MG63 (cell line): ENCODE measurements at regions not wholly inside any gene's neighbourhood (a gene's known extent, or its start where the extent isn't known, plus 50 kb on each side); places are given as distances from the start of the nearest gene placed in this dataset.
"Not testable (repeated sequence)": the region's sequence is repeated elsewhere in the genome, so short reads cannot be mapped to it uniquely, and the experiment has no call there.

Experiments
- DNase-seq: peaks from one replicate; pipeline ENCODE4 v3.0.0-alpha.2; 2020
- H3K27me3 ChIP-seq: fragments of 250-450 bp; sonication (Bioruptor Pico); 2 replicates; pipeline ENCODE4 v1.5.1; 2020; ENCODE audit warnings: mild to moderate bottlenecking, moderate library complexity
- H3K36me3 ChIP-seq: fragments of 250-450 bp; sonication (Bioruptor Pico); 2 replicates; pipeline ENCODE4 v1.5.1; 2020; ENCODE audit warnings: mild to moderate bottlenecking, moderate library complexity
- H3K4me3 ChIP-seq: fragments of 250-450 bp; sonication (Bioruptor Pico); 2 replicates; pipeline ENCODE4 v1.5.1; 2020; ENCODE audit warnings: mild to moderate bottlenecking, moderate library complexity
- H3K9me3 ChIP-seq: fragments of 250-450 bp; sonication (Bioruptor Pico); 2 replicates; pipeline ENCODE4 v1.5.1; 2020; ENCODE audit warnings: mild to moderate bottlenecking, moderate library complexity

DNA sequence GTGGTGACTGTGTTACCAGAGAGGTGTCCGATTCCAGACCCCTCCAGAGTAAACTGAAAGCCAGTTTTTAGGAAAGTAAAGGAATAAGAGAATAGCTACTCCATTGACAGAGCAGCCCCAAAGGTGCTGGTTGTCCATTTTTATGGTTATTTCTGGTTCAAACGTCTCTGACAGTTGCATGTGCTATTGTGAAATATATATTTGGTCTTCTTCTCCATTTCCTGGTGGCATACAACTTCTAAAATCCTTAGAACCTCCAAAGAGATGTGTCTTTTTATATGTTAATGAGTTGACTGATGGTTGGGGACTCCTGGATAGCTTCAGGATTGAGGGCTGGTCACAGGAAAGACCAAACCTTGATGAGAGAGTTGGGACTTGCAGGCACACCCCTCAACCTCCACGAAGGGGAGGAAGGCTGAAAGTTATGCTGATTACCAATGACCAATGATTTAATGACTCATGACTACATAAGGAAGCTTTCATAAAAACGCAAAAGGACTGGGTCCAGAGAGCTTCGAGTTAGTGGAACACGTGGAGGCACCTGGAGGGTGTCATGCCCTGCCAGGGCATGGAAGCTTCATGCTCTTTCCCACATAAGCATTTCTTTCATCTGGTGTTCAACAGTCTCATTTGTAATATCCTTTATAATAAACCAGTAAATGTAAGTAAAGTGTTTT is 100.7 kb downstream of the SLC16A1 start:
- H3K27me3 ChIP-seq: no peaks in the 10 kb centered on the region
- no peaks in the 10 kb centered on the region for H3K36me3 ChIP-seq
- no peaks in the 10 kb centered on the region for H3K9me3 ChIP-seq
- H3K4me3 ChIP-seq: no peak overlapping the region
- no peak for DNase-seq

DNA sequence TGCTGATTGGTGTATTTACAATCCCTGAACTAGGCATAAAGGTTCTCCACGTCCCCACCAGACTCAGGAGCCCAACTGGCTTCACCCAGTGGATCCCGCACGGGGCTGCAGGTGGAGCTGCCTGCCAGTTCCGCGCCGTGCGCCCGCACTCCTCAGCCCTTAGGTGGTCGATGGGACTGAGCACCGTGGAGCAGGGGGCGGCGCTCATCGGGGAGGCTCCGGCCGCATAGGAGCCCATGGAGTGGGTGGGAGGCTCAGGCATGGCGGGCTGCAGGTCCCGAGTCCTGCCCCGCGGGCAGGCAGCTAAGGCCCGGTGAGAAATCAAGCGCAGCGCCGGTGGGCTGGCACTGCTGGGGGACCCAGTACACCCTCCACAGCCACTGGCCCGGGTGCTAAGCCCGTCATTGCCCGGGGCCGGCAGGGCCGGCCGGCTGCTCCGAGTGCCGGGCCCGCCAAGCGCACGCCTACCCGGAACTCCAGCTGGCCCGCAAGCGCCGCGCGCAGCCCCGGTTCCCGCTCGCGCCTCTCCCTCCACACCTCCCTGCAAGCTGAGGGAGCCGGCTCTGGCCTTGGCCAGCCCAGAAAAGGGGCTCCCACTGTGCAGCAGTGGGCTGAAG is 101.5 kb downstream of the SLC16A1 start:
- DNase-seq, H3K4me3 ChIP-seq, H3K9me3 ChIP-seq: not testable (repeated sequence)

DNA sequence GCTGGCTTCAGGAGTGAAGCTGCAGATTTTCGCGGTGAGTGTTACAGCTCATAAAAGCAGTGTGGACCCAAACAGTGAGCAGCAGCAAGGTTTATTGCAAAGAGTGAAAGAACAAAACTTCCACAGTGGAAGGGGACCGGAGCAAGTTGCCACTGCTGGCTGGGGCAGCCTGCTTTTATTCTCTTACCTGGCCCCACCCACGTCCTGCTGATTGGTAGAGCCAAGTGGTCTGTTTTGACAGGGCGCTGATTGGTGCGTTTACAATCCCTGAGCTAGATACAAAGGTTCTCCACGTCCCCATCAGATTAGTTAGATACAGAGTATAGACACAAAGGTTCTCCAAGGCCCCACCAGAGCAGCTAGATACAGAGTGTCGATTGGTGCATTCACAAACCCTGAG is 102.1 kb downstream of the SLC16A1 start:
- DNase-seq, H3K9me3 ChIP-seq, H3K36me3 ChIP-seq, H3K4me3 ChIP-seq, H3K27me3 ChIP-seq: not testable (repeated sequence)

More for the DNA sequence above, 101.5 kb downstream of the SLC16A1 start:
- not testable (repeated sequence) for H3K27me3 ChIP-seq, H3K36me3 ChIP-seq

DNA sequence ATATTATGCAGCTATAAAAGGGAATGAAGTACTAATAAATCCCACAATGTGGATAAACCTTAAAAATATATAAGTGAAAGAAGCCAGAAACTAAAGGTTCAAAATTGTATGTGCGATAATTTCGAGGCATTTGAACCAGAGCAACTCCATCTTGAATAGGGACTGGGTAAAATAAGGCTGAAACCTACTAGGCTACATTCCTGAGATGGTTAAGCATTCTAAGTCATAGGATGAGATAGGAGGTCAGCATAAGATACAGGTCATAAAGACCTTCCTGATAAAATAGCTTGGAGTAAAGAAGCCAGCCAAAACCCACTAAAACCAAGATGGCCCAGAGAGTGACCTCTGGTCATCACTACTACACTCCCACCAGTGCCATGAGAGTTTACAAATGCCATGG is 103.1 kb downstream of the SLC16A1 start:
- H3K9me3 ChIP-seq: no peaks in the 10 kb centered on the region
- H3K4me3 ChIP-seq: no peak overlapping the region
- DNase-seq: no peak
- H3K27me3 ChIP-seq: no peaks in the 10 kb centered on the region
- H3K36me3 ChIP-seq: no peaks in the 10 kb centered on the region

DNA sequence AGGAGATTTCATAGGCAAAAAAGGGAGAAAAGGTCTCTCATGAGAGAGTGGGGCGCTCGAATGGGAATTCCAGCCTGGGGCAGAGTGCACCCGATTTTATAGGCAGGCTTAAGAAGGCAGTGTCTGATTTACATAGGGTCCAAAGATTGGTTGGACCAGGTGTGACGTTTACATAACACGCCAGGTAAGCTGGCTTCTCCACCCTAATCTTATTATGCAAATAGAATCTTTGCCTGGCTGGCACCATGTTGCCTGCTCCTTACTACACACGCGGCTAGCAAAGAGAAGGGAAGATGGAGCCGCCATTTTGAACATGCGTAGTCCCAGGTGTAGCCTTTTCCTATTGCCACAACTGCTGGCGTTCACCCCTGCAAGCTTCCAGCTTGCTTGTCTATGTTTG is 103.7 kb downstream of the SLC16A1 start:
- no peak overlapping the region for H3K4me3 ChIP-seq
- H3K9me3 ChIP-seq: no peaks in the 10 kb centered on the region
- no peaks in the 10 kb centered on the region for H3K27me3 ChIP-seq
- H3K36me3 ChIP-seq: no peaks in the 10 kb centered on the region
- DNase-seq: no peak

DNA sequence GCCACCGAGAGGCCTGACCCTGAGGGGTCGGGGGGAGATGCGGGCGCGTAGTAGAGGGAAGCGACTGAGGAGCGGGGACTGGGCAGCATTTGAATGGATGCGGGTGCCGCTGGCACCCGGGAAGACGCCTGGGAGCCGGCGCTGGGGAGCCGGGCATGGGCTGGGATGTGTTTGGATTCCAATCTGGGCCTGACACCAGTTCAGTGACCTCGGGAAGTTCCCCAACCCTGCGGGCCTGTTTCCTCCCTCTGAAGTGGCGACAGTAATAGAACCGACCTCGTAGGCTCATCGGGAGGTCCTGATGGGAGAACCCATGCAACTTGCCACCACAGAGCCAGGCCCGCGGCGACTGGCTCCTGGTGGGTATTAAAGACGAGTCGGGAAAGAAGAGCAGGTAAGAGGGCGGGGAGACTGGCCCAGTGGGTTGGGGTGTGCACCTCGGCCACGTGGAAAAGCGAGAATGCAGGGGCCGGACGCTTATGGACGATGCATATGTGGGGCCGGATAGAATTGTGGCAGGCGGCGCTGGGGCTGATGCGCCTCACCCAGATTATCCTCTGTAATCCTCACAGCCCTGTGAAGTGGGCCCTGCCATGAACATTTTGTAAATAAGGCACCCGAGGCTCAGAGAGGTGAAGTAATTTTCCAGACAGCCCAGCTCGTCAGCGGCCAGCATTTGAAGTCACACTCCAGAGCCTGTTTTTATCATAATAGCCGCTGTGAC is 105.8 kb downstream of the SLC16A1 start:
- Histone ChIP-seq H3K9me3 (no peaks in the 10 kb centered on the region), H3K4me3 (peak overlapping the region; percentile 53), H3K36me3 (no peaks in the 10 kb centered on the region), H3K27me3 (no peaks in the 10 kb centered on the region)
- peak; percentile 11 for DNase-seq

DNA sequence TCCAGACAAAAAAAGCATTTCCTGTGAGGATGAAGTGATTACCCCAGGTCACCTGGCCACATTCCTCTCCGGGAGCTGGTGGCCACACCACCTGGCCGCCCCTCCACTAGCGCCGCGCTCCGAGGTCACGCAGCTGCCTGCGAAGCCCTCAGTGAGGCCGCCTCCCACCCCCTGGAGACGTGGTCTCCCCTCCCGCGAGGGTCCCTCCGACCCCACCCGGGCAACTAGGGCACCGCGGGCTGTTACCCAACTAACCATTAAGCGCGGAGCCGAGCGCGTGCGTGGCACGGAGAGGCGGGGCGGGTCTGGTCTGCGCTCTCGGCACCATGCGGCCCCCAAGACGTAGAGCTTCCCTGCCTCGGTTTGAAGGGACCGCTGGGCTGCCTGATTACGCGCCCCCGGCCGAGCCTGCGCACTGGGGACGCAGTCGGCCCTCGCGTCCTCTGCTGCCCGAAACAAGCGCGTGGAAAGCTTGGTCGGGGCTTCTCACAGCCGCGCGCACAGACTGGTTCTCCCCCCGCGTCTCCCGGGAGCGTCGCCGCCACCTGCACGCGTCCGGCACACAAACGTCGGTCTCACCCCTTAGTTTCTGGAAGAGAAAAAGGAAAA is 106.5 kb downstream of the SLC16A1 start:
- no peaks in the 10 kb centered on the region for H3K27me3 ChIP-seq
- H3K4me3 ChIP-seq: peak overlapping the region; percentile 53
- H3K36me3 ChIP-seq: no peaks in the 10 kb centered on the region
- H3K9me3 ChIP-seq: no peaks in the 10 kb centered on the region
- DNase-seq: peak; percentile 61

DNA sequence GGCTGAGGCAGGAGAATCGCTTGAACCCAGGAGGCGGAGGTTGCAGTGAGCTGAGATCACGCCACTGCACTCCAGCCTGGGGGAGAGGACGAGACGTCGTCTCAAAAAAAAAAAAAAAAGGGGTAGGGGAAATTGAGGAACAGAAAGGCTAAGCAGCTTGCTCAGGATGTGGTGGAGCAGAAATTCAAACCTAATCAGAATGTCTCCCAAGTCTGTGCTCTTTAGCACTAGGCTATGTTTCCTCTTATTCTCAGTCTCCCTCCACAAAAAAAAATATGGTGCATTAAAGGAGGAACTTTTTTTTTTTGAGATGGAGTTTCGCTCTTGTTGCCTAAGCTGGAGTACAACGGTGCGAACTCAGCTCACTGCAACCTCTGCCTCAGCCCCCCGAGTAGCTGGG is 114.2 kb downstream of the SLC16A1 start:
- no peaks in the 10 kb centered on the region for H3K27me3 ChIP-seq
- no peaks in the 10 kb centered on the region for H3K9me3 ChIP-seq
- H3K4me3 ChIP-seq: no peak overlapping the region
- H3K36me3 ChIP-seq: no peaks in the 10 kb centered on the region
- DNase-seq: no peak

DNA sequence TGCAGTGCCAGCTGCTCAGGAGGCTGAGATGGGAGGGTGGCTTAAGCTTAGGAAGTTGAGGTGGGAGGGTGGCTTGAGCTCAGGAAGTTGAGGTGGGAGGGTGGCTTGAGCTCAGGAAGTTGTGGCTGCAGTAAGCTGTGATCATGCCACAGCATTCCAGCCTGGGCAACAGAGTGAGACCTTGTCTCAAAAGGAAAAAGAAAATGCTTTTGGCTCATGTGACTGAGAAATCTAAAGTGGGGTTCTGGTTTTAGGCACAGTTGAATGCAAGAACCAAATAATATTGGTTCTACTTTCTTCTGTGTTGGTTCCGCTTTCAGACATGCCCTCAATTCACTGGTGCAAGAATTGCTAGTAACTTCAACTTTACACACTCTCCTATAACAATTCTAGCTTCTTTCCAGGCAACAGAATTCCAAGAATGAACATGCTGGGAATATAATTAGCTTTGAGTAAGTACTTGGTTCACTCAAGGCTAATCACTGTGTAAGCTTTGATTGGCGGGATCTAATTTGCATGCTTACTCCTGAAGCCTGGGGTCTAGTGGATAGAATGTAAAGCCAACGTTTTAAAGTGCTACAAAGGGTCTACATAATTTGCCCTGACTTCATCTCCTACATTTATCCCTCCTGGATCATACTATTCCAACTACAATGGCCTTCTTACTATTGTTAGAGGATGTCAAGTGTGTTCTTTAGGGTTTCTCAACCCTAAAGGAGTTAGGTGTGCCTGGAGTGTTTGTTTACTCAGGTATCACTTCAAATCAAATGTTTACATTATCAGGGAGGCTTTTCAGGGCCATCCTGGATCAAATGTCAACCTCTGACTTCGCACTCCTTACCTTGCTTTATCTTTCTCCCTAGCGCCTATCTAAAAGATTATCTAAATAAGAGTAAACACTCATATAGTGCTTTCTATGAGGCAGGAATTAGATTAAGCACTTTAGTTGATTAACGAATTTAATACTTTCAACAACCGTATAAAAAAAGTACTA is 115.1 kb downstream of the SLC16A1 start:
- Histone ChIP-seq H3K27me3 (no peaks in the 10 kb centered on the region), H3K36me3 (no peaks in the 10 kb centered on the region), H3K9me3 (no peaks in the 10 kb centered on the region), H3K4me3 (no peak overlapping the region)
- no peak for DNase-seq

DNA sequence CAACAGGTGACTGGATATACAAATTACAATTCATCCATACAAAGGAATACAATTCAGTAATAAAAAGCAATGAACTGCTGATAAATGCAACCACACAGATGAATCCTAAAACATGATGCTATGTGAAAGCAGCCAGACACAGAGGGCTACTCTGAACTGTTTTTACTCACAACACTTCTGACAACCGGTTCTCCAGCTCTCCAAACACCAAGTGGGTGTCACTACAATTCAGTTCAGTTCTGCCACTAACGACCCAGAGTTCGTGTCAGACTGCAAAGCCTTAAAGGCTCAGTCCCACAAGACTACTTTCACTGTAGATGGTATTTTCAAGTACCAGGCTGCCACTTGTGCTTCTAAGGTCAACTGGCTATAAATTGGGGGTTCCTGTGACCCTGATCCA is 119.4 kb downstream of the SLC16A1 start:
- no peaks in the 10 kb centered on the region for H3K27me3 ChIP-seq
- H3K9me3 ChIP-seq: no peaks in the 10 kb centered on the region
- H3K36me3 ChIP-seq: no peaks in the 10 kb centered on the region
- no peak overlapping the region for H3K4me3 ChIP-seq
- DNase-seq: no peak

DNA sequence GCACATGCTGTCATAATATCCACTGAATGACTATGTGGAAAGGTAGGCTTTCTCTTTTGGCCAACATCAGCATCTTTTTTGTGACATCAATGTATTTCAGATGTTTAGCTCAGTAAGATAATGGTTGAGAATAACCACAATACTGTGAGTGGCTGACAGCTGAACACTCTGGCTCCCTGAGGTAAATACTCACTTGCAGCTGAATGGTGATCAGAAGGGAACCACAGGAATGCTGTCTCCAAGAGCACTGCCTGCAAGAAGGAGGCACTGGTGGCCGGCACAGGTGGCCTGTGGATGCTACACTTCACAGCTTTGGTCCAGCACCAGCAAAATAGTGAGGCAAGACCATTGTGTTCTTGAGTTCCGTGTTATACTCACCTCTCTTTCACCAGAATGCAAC is 118.7 kb upstream of the PPM1J start:
- no peak overlapping the region for H3K4me3 ChIP-seq
- DNase-seq: no peak
- no peaks in the 10 kb centered on the region for H3K36me3 ChIP-seq
- H3K27me3 ChIP-seq: no peaks in the 10 kb centered on the region
- no peaks in the 10 kb centered on the region for H3K9me3 ChIP-seq

DNA sequence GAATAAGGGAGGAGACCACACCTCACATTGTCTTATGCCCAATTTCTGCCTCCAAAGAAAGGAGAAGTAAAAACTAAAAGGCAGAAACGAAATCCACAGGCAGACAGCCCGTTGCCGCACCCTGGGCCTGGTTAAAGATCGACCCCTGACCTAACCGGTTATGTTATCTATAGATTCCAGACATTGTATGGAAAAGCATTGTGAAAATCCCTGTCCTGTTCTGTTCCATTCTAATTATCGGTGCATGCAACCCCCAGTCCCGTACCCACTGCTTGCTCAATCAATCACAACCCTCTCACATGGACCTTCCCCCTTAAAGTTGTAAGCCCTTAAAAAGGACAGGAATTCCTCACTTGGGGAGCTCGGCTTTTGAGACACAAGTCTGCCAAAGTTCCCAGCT is 117.1 kb upstream of the PPM1J start:
- not testable (repeated sequence) for H3K9me3 ChIP-seq, H3K27me3 ChIP-seq, DNase-seq, H3K36me3 ChIP-seq, H3K4me3 ChIP-seq

DNA sequence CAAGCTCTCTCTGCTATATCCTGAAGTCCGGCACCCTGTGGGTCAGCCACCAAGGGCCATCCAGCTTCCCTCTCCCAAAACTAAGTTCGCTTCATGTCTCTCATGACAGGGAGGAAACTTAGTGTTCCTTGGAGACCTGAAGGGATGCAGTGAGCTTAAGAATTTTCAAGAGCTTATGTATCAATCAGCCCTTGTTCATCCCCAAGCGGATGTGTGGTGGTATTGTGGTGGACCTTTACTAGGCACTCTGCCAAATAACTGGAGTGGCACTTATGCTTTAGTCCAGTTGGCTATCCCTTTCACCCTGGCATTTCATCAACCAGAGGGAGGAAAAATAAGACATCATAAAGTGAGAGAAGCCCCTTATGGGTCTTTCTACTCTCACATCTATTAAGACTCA is 114.6 kb upstream of the PPM1J start:
- not testable (repeated sequence) for DNase-seq, H3K36me3 ChIP-seq, H3K9me3 ChIP-seq, H3K27me3 ChIP-seq, H3K4me3 ChIP-seq

DNA sequence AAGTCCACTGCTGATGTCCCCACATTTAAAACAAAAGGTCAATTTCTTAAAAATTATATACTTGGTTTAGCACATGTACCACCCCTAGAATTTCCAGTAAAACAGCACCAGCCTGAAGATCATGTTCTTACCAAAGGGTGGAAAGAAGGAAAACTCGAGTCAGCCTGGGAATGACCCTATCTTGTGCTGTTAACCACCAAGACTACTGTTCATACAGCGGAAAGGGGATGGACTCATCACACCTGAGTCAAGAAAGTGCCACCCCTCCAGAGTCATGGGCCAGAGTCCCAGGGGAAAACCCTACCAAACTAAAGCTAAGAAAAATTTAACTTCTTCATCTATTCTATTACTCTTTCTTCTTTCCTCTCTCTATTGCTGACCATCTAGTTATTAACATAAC is 113.6 kb upstream of the PPM1J start:
- Histone ChIP-seq H3K27me3 (no peaks in the 10 kb centered on the region), H3K9me3 (no peaks in the 10 kb centered on the region), H3K4me3 (no peak overlapping the region), H3K36me3 (no peaks in the 10 kb centered on the region)
- DNase-seq: no peak

DNA sequence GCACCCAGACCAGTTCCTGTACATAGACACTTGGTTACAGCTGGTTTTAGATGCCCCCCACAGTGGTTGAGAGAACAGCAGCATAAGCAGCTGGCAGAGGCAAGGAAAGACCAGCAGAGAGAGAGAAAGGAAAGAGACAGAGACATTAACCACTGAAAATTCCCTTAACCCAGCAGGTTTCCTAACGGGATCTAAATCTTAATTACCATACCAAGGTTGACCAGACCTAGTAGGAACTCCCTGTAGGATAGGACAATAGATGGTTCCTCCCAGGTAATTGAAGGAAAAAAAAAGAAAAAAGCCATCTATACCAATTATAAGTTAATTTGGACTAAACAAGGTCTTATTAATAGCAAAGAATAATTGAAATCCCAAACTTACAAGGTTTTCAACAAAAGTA is 112.3 kb upstream of the PPM1J start:
- not testable (repeated sequence) for H3K9me3 ChIP-seq, H3K4me3 ChIP-seq, H3K27me3 ChIP-seq, DNase-seq, H3K36me3 ChIP-seq

DNA sequence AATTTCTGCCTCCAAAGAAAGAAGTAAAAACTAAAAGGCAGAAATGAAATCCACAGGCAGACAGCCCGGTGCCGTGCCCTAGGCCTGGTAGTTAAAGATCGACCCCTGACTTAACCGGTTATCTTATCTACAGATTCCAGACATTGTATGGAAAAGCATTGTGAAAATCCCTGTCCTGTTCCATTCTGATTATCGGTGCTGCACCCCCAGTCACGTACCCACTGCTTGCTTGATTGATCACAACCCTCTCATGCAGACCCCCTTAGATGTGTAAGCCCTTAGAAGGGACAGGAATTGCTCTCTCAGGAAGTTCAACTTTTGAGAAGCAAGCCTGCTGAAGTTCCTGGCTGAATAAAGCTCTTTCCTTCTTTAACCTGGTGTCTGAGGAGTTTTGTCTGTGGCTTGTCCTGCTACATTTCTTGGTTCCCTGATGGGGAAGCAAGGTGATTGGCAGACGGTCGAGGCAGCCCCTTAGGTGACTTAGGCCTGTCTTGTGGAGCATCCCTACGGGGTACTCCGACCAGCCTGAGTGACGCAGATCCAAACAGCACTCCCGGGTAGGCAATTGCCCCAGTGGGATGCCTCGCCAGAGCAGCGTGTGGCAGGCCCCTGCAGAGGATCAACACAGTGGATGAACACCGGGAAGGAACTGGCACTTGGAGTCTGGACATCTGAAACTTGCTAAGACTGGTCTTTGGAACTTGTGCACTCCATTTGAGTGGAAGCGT is 111.2 kb upstream of the PPM1J start:
- no peaks in the 10 kb centered on the region for H3K36me3 ChIP-seq
- H3K9me3 ChIP-seq: no peaks in the 10 kb centered on the region
- no peak overlapping the region for H3K4me3 ChIP-seq

More for the DNA sequence above, 111.2 kb upstream of the PPM1J start:
- no peak for DNase-seq
- H3K27me3 ChIP-seq: no peaks in the 10 kb centered on the region
